ENCODE measurements at regions not wholly inside any gene's neighbourhood (a gene's known extent, or its start where the extent isn't known, plus 50 kb on each side); places are given as distances from the start of the nearest gene placed in this dataset.

GRCh38 chr7:68610701-68611100 lies 987.6 kb upstream of the AUTS2 start:
- no peak for TF ChIP-seq FOXP2 (optimal IDR thresholded peaks at IDR 0.05; ENCODE audit: borderline replicate concordance, extremely low read depth, extremely low read length, insufficient read depth)
- no peak for TF ChIP-seq REST (IDR thresholded peaks at IDR 0.05; ENCODE audit: insufficient read depth in 1 of 2, low read depth in 2 of 2, low read length in 2 of 2)

- no peak for TF ChIP-seq FOXP2 (optimal IDR thresholded peaks at IDR 0.05; ENCODE audit: borderline replicate concordance, extremely low read depth, extremely low read length, insufficient read depth)
- TF ChIP-seq SIN3A (IDR thresholded peaks at IDR 0.05; ENCODE audit: borderline replicate concordance, insufficient read depth, low read length), result no peak
- TF ChIP-seq POLR2AphosphoS5 (IDR thresholded peaks at IDR 0.05; ENCODE audit: low read depth, low read length), result no peak
Measured at GRCh38 chr7:68613405-68613804, 984.9 kb upstream of the AUTS2 start.

DNA sequence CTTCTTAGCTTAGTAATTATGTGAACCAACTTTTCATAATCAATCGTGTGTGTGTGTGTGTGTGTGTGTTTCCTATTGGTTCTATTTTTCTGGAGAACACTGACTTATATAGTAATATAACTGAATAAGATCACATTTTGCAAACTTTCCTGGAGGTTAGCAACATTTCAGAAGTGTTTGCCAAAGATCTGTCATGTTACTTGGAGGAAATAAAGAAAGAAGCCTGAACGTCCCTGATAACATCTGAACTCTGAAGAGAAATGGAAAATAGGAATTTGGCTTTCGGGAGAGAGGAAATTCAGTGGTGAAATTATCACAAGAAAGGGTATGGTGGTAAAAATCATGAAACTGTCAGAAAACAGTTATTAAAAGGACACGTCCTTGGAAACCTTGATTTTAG lies 984.4 kb upstream of the AUTS2 start:
- no peak for TF ChIP-seq POLR2AphosphoS5 (IDR thresholded peaks at IDR 0.05; ENCODE audit: low read depth, low read length)

DNA sequence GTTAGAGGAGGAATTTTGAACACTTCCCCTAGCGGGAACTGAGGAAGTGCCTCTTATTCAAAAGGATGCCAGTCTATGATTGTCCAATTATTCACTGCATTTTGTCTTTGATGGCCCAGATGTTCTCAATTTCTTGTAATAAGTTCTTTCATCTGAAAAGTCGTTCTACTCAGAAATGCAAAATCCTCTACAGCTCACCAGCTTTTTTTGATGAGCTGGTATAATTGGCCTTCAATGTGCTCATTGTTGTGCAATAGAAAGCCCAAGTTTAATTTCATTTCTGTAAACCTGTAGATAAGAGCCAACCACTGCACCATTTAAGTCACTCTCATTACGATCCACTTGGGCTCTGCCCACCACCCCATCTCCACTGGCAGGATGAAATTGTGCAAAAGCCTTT lies 978.7 kb upstream of the AUTS2 start:
- TF ChIP-seq POLR2AphosphoS5 (IDR thresholded peaks at IDR 0.05; ENCODE audit: low read depth, low read length) (no peak), FOXP2 (optimal IDR thresholded peaks at IDR 0.05; ENCODE audit: borderline replicate concordance, extremely low read depth, extremely low read length, insufficient read depth) (no peak), SIN3A (IDR thresholded peaks at IDR 0.05; ENCODE audit: borderline replicate concordance, insufficient read depth, low read length) (no peak), REST (IDR thresholded peaks at IDR 0.05; ENCODE audit: insufficient read depth in 1 of 2, low read depth in 2 of 2, low read length in 2 of 2) (no peak), TAF1 (IDR thresholded peaks at IDR 0.05; ENCODE audit: borderline replicate concordance, insufficient read depth, low read length) (no peak)

- no peak for TF ChIP-seq TAF1 (IDR thresholded peaks at IDR 0.05; ENCODE audit: borderline replicate concordance, insufficient read depth, low read length)
- no peak for TF ChIP-seq SIN3A (IDR thresholded peaks at IDR 0.05; ENCODE audit: borderline replicate concordance, insufficient read depth, low read length)
- TF ChIP-seq FOXP2 (optimal IDR thresholded peaks at IDR 0.05; ENCODE audit: borderline replicate concordance, extremely low read depth, extremely low read length, insufficient read depth), result no peak
- TF ChIP-seq REST (IDR thresholded peaks at IDR 0.05; ENCODE audit: insufficient read depth in 1 of 2, low read depth in 2 of 2, low read length in 2 of 2), result no peak
- TF ChIP-seq POLR2AphosphoS5 (IDR thresholded peaks at IDR 0.05; ENCODE audit: low read depth, low read length), result no peak
Measured at GRCh38 chr7:68622500-68622899, 975.8 kb upstream of the AUTS2 start.

GRCh38 chr7:68623030-68623429 lies 975.2 kb upstream of the AUTS2 start:
- TF ChIP-seq REST (IDR thresholded peaks at IDR 0.05; ENCODE audit: insufficient read depth in 1 of 2, low read depth in 2 of 2, low read length in 2 of 2) (no peak), POLR2AphosphoS5 (IDR thresholded peaks at IDR 0.05; ENCODE audit: low read depth, low read length) (no peak), TAF1 (IDR thresholded peaks at IDR 0.05; ENCODE audit: borderline replicate concordance, insufficient read depth, low read length) (no peak), SIN3A (IDR thresholded peaks at IDR 0.05; ENCODE audit: borderline replicate concordance, insufficient read depth, low read length) (no peak), FOXP2 (optimal IDR thresholded peaks at IDR 0.05; ENCODE audit: borderline replicate concordance, extremely low read depth, extremely low read length, insufficient read depth) (no peak)

Data from PFSK-1 (cell line).